Esophagus muscularis mucosa (tissue), 4 donors: ENCODE measurements at regions not wholly inside any gene's neighbourhood (a gene's known extent, or its start where the extent isn't known, plus 50 kb on each side); places are given as distances from the start of the nearest gene placed in this dataset.
"Not testable (repeated sequence)": the region's sequence is repeated elsewhere in the genome, so short reads cannot be mapped to it uniquely, and the experiment has no call there.

Experiments
- DNase-seq: peaks from one replicate; pipeline ENCODE4 v3.0.0-alpha.2; 2017; ENCODE audit errors: extremely low spot score
- H3K27ac ChIP-seq, 4 donors: fragments of 200-600 bp; sonication (generic); replicated peaks in 1 of 4; 1 replicate in 3 of 4; 2 replicates in 1 of 4; pipeline ENCODE4 v1.5.1; 2016 to 2019; ENCODE audit warnings: mild to moderate bottlenecking in 1 of 4
- H3K27me3 ChIP-seq, 4 donors: fragments of 200-600 bp; sonication (generic); one replicate each; pipeline versions ENCODE4 v1.5.1 to v1.6.0; 2016 to 2019
- H3K36me3 ChIP-seq, 4 donors: fragments of 200-600 bp; sonication (generic); one replicate each; pipeline ENCODE4 v1.5.1; 2016 to 2019
- H3K4me1 ChIP-seq, 4 donors: fragments of 200-600 bp; sonication (generic); one replicate each; pipeline ENCODE4 v1.5.1; 2016 to 2019
- H3K4me3 ChIP-seq, 4 donors: fragments of 200-600 bp; sonication (generic); 1 replicate in 2 of 4; 2 replicates in 2 of 4; pipeline ENCODE4 v1.5.1; 2016 to 2019; ENCODE audit warnings: mild to moderate bottlenecking in 4 of 4, moderate library complexity in 1 of 4
- H3K9me3 ChIP-seq, 4 donors: fragments of 200-600 bp; sonication (generic); 1 replicate in 3 of 4; 2 replicates in 1 of 4; pipeline ENCODE4 v1.5.1; 2016 to 2019
- EP300 ChIP-seq: sonication (generic); formaldehyde crosslinking; IDR thresholded peaks from one replicate; pipeline ENCODE4 v1.6.1; 2017; ENCODE audit warnings: antibody characterized with exemption
- POLR2A ChIP-seq: fragments of 450-650 bp; IDR thresholded peaks from one replicate; pipeline ENCODE4 v1.6.1; 2017; ENCODE audit warnings: antibody characterized with exemption, moderate library complexity, mild to moderate bottlenecking, low read depth
- POLR2AphosphoS5 ChIP-seq, 2 donors: sonication (generic); formaldehyde crosslinking; IDR thresholded peaks; one replicate each; pipeline ENCODE4 v1.6.1; 2017; ENCODE audit warnings: antibody characterized with exemption in 2 of 2
- WGBS: methylation state at CpG from one replicate; pipeline ENCODE4 v1.1.5; 2018; 5-methylcytosine and 5-hydroxymethylcytosine counted together
- intact Hi-C: fragments of 100-400 bp; cut with DNase I; formaldehyde crosslinking; loops from one replicate; pipeline ENCODE4 v1.15.1; 2023
- TF ChIP-seq, protein P1 (sequence below), 3 experiments: fragments of 200-600 bp in 2 of 3; fragments of 450-650 bp in 1 of 3; sonication (generic) in 2 of 3; IDR thresholded peaks; one replicate each; pipeline ENCODE4 v1.5.1; 2017 to 2019; ENCODE audit warnings: antibody characterized with exemption in 3 of 3, mild to moderate bottlenecking in 2 of 3, moderate library complexity in 1 of 3

DNA sequence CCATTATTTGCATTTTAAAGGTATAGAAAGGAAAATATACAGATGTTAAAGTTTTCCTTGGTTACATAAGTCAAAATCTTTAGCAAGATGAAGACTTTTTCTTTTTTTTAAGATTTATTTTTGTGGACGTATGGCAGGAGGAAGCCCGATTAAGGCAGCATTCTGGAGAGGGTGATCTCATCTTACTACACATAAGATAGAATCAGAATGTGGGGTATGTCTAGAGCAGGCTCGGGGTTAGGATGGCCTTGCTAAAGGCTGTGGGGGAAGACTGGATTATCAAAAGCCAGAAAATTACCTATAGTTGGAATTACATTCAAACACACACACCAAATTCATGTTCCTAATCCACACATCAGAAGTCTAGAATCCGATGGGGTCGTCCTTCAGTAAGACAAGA is 79.6 kb upstream of the OTOGL start:
- no peaks in the 10 kb centered on the region for H3K27me3 ChIP-seq
- no peak overlapping the region for H3K4me3 ChIP-seq
- peaks cover 0 to 5% (median 2%) of the 10 kb centered on the region in 4 donors for H3K9me3 ChIP-seq
- H3K27ac ChIP-seq: peak overlapping the region in 3 of 4 donors; percentile 73 to 80 (median 77)
- intact Hi-C loops: no loop called here
- TF ChIP-seq POLR2A (no peak), EP300 (no peak), POLR2AphosphoS5 (IDR thresholded peaks at IDR 0.05) (no peak)
- TF ChIP-seq, protein P1, sequence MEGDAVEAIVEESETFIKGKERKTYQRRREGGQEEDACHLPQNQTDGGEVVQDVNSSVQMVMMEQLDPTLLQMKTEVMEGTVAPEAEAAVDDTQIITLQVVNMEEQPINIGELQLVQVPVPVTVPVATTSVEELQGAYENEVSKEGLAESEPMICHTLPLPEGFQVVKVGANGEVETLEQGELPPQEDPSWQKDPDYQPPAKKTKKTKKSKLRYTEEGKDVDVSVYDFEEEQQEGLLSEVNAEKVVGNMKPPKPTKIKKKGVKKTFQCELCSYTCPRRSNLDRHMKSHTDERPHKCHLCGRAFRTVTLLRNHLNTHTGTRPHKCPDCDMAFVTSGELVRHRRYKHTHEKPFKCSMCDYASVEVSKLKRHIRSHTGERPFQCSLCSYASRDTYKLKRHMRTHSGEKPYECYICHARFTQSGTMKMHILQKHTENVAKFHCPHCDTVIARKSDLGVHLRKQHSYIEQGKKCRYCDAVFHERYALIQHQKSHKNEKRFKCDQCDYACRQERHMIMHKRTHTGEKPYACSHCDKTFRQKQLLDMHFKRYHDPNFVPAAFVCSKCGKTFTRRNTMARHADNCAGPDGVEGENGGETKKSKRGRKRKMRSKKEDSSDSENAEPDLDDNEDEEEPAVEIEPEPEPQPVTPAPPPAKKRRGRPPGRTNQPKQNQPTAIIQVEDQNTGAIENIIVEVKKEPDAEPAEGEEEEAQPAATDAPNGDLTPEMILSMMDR (IDR thresholded peaks at IDR 0.05): no peak
- WGBS: 85% methylated on average over 5 of the region's 5 CpGs
- DNase-seq: no peak
- H3K36me3 ChIP-seq: no peaks in the 10 kb centered on the region
- H3K4me1 ChIP-seq: peaks cover 0 to 36% (median 32%) of the 10 kb centered on the region in 4 donors

DNA sequence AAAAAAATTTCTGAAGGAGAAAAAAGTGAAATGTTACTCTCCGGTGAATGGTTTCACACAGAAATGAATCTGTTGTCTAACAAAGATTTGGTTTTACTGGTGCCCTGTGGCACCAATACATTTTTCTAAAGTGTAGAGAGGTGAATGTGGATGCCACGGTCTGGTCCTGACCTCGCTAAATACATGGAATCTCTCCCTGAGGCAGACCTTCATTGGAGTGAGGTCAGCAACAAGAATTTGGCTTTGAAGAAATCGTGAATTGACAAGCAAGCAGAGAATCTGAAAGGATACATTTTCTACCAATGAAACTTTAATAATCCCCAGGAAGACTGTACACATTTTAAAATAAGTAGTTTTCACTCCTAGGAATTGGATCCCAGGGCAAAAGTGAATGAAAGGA is 81.2 kb upstream of the OTOGL start:
- Histone ChIP-seq H3K27ac (peak overlapping the region; percentile 73 to 80 (median 78)), H3K36me3 (no peaks in the 10 kb centered on the region)
- intact Hi-C loops: no loop called here

DNA sequence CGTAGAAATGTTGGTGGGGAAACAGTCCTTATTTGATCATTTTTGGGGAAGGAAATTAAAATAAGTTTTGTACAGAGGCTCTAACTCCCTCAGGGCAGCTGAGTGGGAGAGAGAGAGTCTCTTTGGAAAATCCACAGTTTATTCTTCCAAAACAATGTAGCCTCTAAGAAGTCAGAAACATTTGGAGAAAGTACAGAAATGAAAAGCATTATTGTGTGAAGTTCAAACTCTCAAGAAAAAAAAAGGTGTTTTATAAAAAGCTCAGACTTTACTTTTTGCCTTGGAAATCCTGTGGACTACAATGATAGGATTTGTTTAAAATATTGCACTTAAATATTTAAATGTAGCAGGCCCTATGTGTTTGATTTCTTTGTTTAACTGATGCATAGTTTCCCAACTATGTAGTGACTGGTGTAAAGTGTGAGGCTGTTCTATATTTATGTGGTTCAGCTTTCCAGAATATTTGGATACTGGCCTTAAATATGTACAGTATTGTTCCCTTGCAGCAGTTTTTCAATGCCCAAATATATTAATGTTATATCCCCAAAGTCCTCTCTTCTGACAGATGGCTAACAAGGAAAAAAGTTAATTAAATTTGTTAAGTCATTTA is 82.0 kb upstream of the OTOGL start:
- Histone ChIP-seq H3K27me3 (no peaks in the 10 kb centered on the region), H3K4me1 (peaks cover 0 to 37% (median 33%) of the 10 kb centered on the region in 4 donors), H3K4me3 (peak overlapping the region in 3 of 4 donors; percentile 16 to 19 (median 19)), H3K27ac (peak overlapping the region; percentile 73 to 80 (median 78)), H3K9me3 (peaks cover 0 to 2% (median under 1%) of the 10 kb centered on the region in 4 donors), H3K36me3 (no peaks in the 10 kb centered on the region)
- 27% methylated on average over 1 of the region's 1 CpG for WGBS
- no peak for TF ChIP-seq POLR2A
- TF ChIP-seq POLR2AphosphoS5 (IDR thresholded peaks at IDR 0.05): no peak
- no peak for TF ChIP-seq EP300
- TF ChIP-seq, protein P1 (IDR thresholded peaks at IDR 0.05): no peak
- no peak for DNase-seq
- intact Hi-C loops: no loop called here

More for the DNA sequence above, 81.2 kb upstream of the OTOGL start:
- Histone ChIP-seq H3K9me3 (peaks cover 0 to 5% (median 2%) of the 10 kb centered on the region in 4 donors), H3K4me3 (no peak overlapping the region), H3K27me3 (no peaks in the 10 kb centered on the region), H3K4me1 (peaks cover 0 to 37% (median 33%) of the 10 kb centered on the region in 4 donors)
- 46% methylated on average over 4 of the region's 4 CpGs for WGBS
- TF ChIP-seq EP300: no peak
- no peak for TF ChIP-seq POLR2AphosphoS5 (IDR thresholded peaks at IDR 0.05)
- TF ChIP-seq POLR2A: no peak
- DNase-seq: no peak

DNA sequence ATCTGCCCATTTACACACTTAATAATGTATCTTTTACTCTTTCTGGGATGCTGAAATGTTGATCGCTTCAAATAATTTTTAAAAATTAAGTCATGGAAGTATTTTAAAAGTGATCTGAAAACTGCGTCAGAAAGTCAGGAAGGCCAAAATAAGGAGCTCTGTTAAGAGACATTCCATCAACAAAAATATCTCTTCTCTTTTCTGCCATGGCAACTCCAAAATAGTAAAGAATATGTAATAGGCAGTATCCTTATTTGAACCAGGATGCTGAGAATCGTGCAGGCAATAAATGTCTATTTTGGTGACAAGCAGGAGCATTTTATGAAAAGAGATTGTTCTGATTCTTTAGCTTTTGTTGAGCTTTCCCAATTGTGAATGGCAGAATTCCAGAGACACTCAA is 81.8 kb upstream of the PPP1R12A start:
- Histone ChIP-seq H3K27ac (peak overlapping the region; percentile 73 to 80 (median 78)), H3K4me1 (peaks cover 0 to 37% (median 33%) of the 10 kb centered on the region in 4 donors), H3K4me3 (peak overlapping the region in 3 of 4 donors; percentile 16 to 19 (median 19)), H3K9me3 (no peaks in the 10 kb centered on the region), H3K36me3 (no peaks in the 10 kb centered on the region), H3K27me3 (no peaks in the 10 kb centered on the region)
- intact Hi-C loops: no loop called here
- TF ChIP-seq, protein P1 (IDR thresholded peaks at IDR 0.05): no peak
- TF ChIP-seq EP300 (no peak), POLR2A (no peak), POLR2AphosphoS5 (IDR thresholded peaks at IDR 0.05) (no peak)
- 36% methylated on average over 3 of the region's 3 CpGs for WGBS
- DNase-seq: no peak

DNA sequence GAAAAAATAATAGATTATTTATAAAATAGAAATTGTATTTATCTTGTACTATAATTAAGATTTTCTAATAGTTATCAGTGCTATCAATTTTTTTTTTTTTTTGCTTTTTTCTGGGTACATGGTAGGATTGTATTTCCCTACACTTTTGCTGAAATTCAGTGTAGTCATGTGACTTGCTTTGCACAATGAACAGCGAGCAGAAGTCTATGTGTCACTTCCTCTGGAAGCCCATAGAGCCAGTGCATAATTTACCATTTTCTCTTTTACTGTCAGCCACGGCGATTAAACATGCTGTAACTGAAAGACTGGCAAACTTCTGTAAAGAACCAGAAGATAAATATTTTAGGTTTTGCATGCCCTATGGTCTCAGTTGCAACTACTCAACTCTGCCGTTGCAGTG is 80.8 kb upstream of the PPP1R12A start:
- H3K36me3 ChIP-seq: no peaks in the 10 kb centered on the region
- intact Hi-C loops: no loop called here
- H3K27me3 ChIP-seq: no peaks in the 10 kb centered on the region
- H3K4me1 ChIP-seq: peaks cover 0 to 37% (median 33%) of the 10 kb centered on the region in 4 donors
- H3K27ac ChIP-seq: peak overlapping the region in 3 of 4 donors; percentile 73 to 80 (median 78)
- no peaks in the 10 kb centered on the region for H3K9me3 ChIP-seq
- no peak overlapping the region for H3K4me3 ChIP-seq
- no peak for TF ChIP-seq EP300
- no peak for TF ChIP-seq POLR2A
- TF ChIP-seq, protein P1 (IDR thresholded peaks at IDR 0.05): no peak
- TF ChIP-seq POLR2AphosphoS5 (IDR thresholded peaks at IDR 0.05): no peak
- WGBS: 65% methylated on average over 4 of the region's 4 CpGs
- DNase-seq: no peak

DNA sequence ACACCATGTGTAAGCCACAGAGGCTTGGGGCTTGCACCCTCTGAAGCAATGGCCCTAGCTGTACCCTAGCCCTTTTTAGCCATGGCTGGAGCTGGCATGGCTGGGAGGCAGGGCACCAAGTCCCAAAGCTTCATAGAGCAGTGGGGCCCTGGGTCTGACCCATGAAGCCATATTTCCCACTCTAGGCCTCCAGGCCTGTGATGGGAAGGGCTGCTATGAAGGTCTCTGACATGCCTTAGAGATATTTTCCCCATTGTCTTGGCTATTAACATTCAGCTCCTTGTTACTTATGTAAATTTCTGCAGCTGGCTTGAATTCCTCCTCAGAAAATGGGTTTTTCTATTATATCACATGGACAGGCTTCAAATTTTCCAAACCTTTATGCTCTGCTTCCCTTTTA is 68.8 kb upstream of the PPP1R12A start:
- H3K27me3 ChIP-seq, H3K27ac ChIP-seq, H3K9me3 ChIP-seq, H3K4me3 ChIP-seq, intact Hi-C loops, H3K36me3 ChIP-seq, DNase-seq: not testable (repeated sequence)
- H3K4me1 ChIP-seq: peaks cover 0 to 21% (median 18%) of the 10 kb centered on the region in 4 donors
